ENCODE measurements at regions not wholly inside any gene's neighbourhood (a gene's known extent, or its start where the extent isn't known, plus 50 kb on each side); places are given as distances from the start of the nearest gene placed in this dataset.

GRCh38 chr2:111716905-111717775, 166.9 kb downstream of the ANAPC1 start:
- TF ChIP-seq, protein P1, sequence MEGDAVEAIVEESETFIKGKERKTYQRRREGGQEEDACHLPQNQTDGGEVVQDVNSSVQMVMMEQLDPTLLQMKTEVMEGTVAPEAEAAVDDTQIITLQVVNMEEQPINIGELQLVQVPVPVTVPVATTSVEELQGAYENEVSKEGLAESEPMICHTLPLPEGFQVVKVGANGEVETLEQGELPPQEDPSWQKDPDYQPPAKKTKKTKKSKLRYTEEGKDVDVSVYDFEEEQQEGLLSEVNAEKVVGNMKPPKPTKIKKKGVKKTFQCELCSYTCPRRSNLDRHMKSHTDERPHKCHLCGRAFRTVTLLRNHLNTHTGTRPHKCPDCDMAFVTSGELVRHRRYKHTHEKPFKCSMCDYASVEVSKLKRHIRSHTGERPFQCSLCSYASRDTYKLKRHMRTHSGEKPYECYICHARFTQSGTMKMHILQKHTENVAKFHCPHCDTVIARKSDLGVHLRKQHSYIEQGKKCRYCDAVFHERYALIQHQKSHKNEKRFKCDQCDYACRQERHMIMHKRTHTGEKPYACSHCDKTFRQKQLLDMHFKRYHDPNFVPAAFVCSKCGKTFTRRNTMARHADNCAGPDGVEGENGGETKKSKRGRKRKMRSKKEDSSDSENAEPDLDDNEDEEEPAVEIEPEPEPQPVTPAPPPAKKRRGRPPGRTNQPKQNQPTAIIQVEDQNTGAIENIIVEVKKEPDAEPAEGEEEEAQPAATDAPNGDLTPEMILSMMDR (conservative IDR thresholded peaks at IDR 0.05; ENCODE audit: low read length), result no peak
- TF ChIP-seq EZH2phosphoT487 (IDR thresholded peaks at IDR 0.05; ENCODE audit: borderline replicate concordance), result no peak
